ENCODE measurements at regions not wholly inside any gene's neighbourhood (a gene's known extent, or its start where the extent isn't known, plus 50 kb on each side); places are given as distances from the start of the nearest gene placed in this dataset.

DNA sequence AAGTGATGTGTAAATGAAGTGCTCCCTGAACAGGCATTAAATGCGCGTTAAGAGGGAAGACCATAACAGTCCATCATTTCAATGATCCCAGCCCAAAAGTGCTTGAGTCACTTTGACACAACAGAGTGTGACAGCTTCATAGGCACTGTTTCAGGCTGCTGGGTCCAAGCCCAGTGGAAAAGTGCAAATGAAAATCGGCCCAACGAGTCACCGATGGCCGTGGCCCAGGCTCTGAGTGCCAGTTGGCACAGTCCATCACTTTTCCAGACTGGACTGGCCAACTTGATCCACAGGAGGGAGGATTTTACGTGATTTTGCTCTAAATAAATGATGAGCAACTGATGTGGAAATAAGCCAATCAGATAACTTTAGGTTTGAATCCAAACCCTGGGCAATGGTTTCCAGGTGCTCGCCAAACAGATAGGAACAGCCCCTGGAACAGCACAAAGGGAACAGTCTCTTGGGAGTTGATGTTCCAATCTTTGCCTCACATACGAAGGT is 114.0 kb downstream of the SP3 start:
- TF ChIP-seq, protein P1, sequence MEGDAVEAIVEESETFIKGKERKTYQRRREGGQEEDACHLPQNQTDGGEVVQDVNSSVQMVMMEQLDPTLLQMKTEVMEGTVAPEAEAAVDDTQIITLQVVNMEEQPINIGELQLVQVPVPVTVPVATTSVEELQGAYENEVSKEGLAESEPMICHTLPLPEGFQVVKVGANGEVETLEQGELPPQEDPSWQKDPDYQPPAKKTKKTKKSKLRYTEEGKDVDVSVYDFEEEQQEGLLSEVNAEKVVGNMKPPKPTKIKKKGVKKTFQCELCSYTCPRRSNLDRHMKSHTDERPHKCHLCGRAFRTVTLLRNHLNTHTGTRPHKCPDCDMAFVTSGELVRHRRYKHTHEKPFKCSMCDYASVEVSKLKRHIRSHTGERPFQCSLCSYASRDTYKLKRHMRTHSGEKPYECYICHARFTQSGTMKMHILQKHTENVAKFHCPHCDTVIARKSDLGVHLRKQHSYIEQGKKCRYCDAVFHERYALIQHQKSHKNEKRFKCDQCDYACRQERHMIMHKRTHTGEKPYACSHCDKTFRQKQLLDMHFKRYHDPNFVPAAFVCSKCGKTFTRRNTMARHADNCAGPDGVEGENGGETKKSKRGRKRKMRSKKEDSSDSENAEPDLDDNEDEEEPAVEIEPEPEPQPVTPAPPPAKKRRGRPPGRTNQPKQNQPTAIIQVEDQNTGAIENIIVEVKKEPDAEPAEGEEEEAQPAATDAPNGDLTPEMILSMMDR (IDR thresholded peaks at IDR 0.05) = no peak
- TF ChIP-seq EP300 (IDR thresholded peaks at IDR 0.05; ENCODE audit: low read depth) (no peak), POLR2AphosphoS5 (IDR thresholded peaks at IDR 0.05) (no peak), POLR2A (IDR thresholded peaks at IDR 0.05) (no peak)

Data from transverse colon (tissue), 4 donors.